ENCODE measurements at regions not wholly inside any gene's neighbourhood (a gene's known extent, or its start where the extent isn't known, plus 50 kb on each side); places are given as distances from the start of the nearest gene placed in this dataset.

DNA sequence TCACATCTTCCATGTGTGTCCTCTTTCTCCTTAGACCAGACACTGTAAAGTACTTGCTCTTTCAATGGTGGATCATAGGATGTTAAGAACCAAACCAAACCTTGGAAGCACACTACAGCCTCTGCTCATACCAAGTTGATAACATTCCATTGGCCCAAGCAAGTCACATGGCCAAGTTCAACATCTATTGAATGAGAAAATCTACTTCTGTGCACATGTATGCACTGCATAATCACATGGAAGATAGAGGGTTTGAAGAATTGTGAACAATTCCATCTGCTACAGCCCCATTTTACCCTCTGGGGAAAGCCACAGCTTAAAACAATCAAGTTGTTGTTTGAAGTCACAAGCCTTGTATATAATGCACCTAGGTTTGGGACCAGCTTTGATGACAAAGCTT is 68.2 kb downstream of the MFAP3 start:
- Histone ChIP-seq H3K9me3 (ENCODE audit: insufficient read depth, low read depth, low read length) (no peaks in the 10 kb centered on the region), H3K9ac (ENCODE audit: low read depth, low read length) (no peak overlapping the region), H3K27ac (ENCODE audit: low read length) (no peak overlapping the region), H3K36me3 (ENCODE audit: insufficient read depth, low read depth, low read length) (no peaks in the 10 kb centered on the region), H3K4me3 (ENCODE audit: low read length) (no peak overlapping the region), H3K27me3 (ENCODE audit: insufficient read depth, low read length) (no peaks in the 10 kb centered on the region), H3K4me1 (ENCODE audit: insufficient read depth, low read length) (peaks cover 32% of the 10 kb centered on the region; the same call in 1 of the 2 replicates)

DNA sequence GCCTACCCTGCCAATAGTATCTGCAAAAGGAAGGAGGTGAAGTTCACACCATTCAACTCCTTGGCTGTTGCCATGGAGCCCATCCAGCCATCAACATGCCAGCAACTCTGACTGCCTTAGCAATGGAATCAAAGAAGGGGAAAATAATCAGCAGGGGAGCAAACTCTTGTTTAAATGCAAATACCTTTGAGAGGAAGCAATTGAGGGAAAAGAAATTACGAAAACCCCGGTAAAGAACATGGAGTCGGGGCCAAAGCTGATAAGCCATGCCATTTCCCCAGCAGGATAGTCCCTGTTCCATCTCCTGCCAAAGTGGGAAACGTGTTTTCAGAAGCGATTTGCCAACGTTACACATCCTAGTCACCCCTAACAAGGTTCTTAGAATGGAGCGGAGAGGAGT is 69.0 kb downstream of the MFAP3 start:
- H3K4me1 ChIP-seq (ENCODE audit: insufficient read depth, low read length) = peaks cover 32% of the 10 kb centered on the region; the same call in 1 of the 2 replicates
- H3K27me3 ChIP-seq (ENCODE audit: insufficient read depth, low read length) = no peaks in the 10 kb centered on the region
- peak overlapping the region; percentile 28; the same call in 1 of the 2 replicates for H3K4me3 ChIP-seq (ENCODE audit: low read length)
- no peaks in the 10 kb centered on the region for H3K36me3 ChIP-seq (ENCODE audit: insufficient read depth, low read depth, low read length)
- no peaks in the 10 kb centered on the region for H3K9me3 ChIP-seq (ENCODE audit: insufficient read depth, low read depth, low read length)
- H3K9ac ChIP-seq (ENCODE audit: low read depth, low read length) = peak overlapping the region; percentile 37; the same call in 1 of the 2 replicates
- no peak overlapping the region for H3K27ac ChIP-seq (ENCODE audit: low read length)

DNA sequence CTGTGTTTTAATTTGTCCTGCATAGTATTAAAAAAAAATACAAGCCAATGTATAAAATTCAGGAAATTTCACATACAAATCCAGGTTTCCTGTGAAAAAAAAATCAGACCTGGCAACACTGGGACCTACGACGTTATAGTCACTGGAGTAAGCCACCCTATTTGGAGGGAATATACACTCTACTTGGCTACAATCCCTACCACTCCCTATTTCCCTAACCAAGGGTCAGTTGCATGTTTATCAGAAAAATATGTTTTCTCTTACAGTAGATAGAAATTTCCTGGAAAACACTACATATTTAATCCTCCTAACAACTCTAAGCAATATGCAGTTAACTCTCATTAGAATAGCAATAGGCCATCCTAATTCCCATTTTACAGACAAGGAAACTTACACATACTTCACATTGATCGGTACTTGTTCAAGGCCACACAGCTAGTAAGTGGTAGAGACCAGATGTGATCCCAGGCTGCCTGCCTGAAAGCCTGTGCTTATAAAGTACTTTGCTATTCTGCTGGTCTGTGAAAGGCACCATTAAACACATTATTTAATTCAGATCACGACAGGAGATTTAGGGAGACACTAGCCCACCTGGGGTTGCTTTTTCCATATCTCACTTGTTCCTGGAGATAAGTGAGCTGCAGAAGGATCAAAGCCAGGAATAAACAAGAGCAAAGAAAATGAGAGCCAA is 70.8 kb downstream of the MFAP3 start:
- Histone ChIP-seq H3K4me3 (ENCODE audit: low read length) (no peak overlapping the region), H3K27ac (ENCODE audit: low read length) (no peak overlapping the region), H3K27me3 (ENCODE audit: insufficient read depth, low read length) (no peaks in the 10 kb centered on the region), H3K36me3 (ENCODE audit: insufficient read depth, low read depth, low read length) (no peaks in the 10 kb centered on the region), H3K9ac (ENCODE audit: low read depth, low read length) (no peak overlapping the region), H3K4me1 (ENCODE audit: insufficient read depth, low read length) (peaks cover 32% of the 10 kb centered on the region; the same call in 1 of the 2 replicates), H3K9me3 (ENCODE audit: insufficient read depth, low read depth, low read length) (no peaks in the 10 kb centered on the region)

DNA sequence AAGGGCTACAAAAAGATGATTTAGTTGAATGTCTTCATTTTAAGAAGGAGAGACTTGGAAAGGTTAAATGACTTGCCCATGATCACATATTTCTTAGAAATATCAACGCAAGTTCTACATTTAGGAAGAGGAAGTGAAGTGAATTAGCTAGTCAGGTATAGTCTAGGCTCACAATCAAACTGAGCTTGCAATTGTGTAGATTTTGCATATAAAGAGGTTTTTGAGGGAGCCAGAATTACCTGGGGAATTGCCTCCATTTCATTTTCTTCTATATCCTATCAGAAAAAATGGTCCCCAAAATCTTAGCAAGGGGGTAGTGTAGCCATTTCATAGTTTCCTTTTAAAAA is 71.3 kb downstream of the MFAP3 start:
- Histone ChIP-seq H3K27ac (ENCODE audit: low read length) (no peak overlapping the region), H3K4me3 (ENCODE audit: low read length) (no peak overlapping the region), H3K4me1 (ENCODE audit: insufficient read depth, low read length) (peaks cover 32% of the 10 kb centered on the region; the same call in 1 of the 2 replicates), H3K36me3 (ENCODE audit: insufficient read depth, low read depth, low read length) (no peaks in the 10 kb centered on the region), H3K9me3 (ENCODE audit: insufficient read depth, low read depth, low read length) (no peaks in the 10 kb centered on the region), H3K27me3 (ENCODE audit: insufficient read depth, low read length) (no peaks in the 10 kb centered on the region), H3K9ac (ENCODE audit: low read depth, low read length) (no peak overlapping the region)

DNA sequence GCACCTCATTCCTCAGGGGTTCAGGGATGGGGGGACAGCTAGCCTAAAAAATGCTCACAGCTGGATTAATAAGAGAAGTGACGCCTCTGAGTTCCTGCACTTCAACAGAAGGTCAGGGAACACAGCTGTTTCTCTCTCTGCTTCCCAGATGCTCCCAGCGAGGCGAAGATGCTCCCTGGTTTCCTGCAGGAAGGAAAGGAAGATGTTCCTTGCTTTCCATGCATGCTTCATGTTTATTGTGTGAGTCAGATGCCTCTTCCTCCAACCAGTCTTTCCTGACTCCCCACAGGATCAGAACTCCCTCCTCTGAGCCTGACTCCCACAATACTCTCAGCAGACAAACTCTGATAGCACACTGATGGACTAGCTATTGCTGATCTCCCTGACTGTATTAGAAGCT is 71.9 kb downstream of the MFAP3 start:
- H3K4me1 ChIP-seq (ENCODE audit: insufficient read depth, low read length) = peaks cover 32% of the 10 kb centered on the region; the same call in 1 of the 2 replicates
- no peaks in the 10 kb centered on the region for H3K9me3 ChIP-seq (ENCODE audit: insufficient read depth, low read depth, low read length)
- H3K27ac ChIP-seq (ENCODE audit: low read length) = no peak overlapping the region
- H3K9ac ChIP-seq (ENCODE audit: low read depth, low read length) = no peak overlapping the region
- H3K36me3 ChIP-seq (ENCODE audit: insufficient read depth, low read depth, low read length) = no peaks in the 10 kb centered on the region
- no peak overlapping the region for H3K4me3 ChIP-seq (ENCODE audit: low read length)
- no peaks in the 10 kb centered on the region for H3K27me3 ChIP-seq (ENCODE audit: insufficient read depth, low read length)

DNA sequence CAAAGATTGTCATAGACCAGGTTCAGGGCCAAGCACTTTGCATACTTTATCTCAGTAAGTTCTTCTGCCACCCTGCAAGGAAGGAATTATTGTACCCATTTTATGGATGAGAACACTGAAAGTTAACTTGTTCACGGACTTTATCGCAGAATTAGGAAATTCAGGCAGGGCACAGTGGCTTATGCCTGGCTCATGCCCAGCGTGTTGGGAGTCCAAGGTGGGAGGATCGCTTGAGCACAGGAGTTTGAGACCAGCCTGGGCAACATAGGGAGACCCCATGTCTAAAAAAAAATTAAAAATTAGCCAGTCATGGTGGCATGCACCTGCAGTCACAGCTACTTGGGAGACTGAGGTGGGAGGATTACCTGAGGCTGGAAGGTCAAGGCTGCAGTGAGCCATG is 72.4 kb downstream of the MFAP3 start:
- Histone ChIP-seq H3K9me3 (ENCODE audit: insufficient read depth, low read depth, low read length) (no peaks in the 10 kb centered on the region), H3K27me3 (ENCODE audit: insufficient read depth, low read length) (no peaks in the 10 kb centered on the region), H3K9ac (ENCODE audit: low read depth, low read length) (no peak overlapping the region), H3K4me1 (ENCODE audit: insufficient read depth, low read length) (peaks cover 32% of the 10 kb centered on the region; the same call in 1 of the 2 replicates), H3K4me3 (ENCODE audit: low read length) (no peak overlapping the region), H3K36me3 (ENCODE audit: insufficient read depth, low read depth, low read length) (no peaks in the 10 kb centered on the region), H3K27ac (ENCODE audit: low read length) (no peak overlapping the region)

DNA sequence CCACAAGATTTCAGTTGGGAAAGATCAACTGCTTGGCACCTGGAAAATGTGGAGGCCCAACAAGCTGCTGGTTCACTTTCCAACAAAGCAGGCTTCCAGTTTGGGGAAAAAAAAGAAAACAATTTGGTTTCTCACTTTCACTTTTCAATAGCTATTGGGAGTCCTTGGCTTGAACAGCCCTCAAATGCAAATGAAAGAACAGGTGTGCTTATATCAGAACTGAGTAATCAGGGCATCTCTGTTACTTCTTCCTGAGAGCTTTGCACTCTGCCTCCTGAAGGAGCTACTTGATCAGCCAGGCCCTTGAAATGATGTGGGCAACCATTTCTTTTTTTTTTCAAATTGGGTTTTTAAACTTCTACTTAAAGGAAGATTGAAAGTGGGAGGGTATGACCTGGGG is 73.5 kb downstream of the MFAP3 start:
- H3K4me1 ChIP-seq (ENCODE audit: insufficient read depth, low read length) = peaks cover 30% of the 10 kb centered on the region; the same call in 1 of the 2 replicates
- H3K36me3 ChIP-seq (ENCODE audit: insufficient read depth, low read depth, low read length) = no peaks in the 10 kb centered on the region
- no peak overlapping the region for H3K27ac ChIP-seq (ENCODE audit: low read length)
- H3K9me3 ChIP-seq (ENCODE audit: insufficient read depth, low read depth, low read length) = no peaks in the 10 kb centered on the region
- H3K27me3 ChIP-seq (ENCODE audit: insufficient read depth, low read length) = no peaks in the 10 kb centered on the region
- no peak overlapping the region for H3K9ac ChIP-seq (ENCODE audit: low read depth, low read length)
- H3K4me3 ChIP-seq (ENCODE audit: low read length) = no peak overlapping the region

DNA sequence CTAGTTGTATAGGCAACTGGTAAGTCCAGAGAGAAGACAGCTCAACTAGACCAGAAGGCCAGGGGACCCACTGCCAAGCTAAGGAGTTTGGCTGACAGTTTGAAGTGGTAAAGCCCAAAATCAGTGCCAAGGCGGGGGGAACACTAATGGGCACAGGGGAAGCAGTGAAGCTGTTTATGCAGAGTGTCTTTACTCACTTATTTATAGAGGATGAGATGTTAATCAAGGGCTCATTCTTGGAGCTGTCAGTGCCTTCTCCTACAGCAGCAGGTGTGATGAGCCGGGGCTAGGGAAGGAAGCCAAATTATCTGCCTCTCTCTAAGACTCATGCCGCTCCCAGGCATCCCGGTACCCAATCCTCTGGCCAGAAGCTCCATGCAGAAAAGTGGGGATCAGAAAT is 75.2 kb upstream of the GALNT10 start:
- Histone ChIP-seq H3K9ac (ENCODE audit: low read depth, low read length) (no peak overlapping the region), H3K27ac (ENCODE audit: low read length) (no peak overlapping the region)

DNA sequence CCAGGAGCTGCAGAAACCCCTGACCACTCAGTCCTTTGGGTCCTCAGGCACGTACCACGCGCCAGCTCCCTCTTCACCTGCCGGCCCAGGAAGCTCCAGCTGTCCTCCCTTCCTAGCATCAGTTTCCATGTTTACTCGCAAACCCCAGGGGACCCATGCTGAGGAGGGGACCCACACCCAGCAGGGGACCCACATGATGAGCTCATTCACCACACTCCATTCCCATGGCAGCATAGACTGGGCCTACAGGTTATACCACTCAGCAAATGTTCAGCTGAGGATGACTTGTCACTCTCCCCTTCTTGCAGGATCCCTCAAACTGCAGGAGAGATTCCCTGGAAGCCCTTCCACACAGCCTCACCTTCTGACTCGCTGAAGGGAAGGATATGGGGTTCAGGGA is 73.5 kb upstream of the GALNT10 start:
- Histone ChIP-seq H3K36me3 (ENCODE audit: insufficient read depth, low read depth, low read length) (no peaks in the 10 kb centered on the region), H3K4me1 (ENCODE audit: insufficient read depth, low read length) (no peaks in the 10 kb centered on the region), H3K27me3 (ENCODE audit: insufficient read depth, low read length) (no peaks in the 10 kb centered on the region), H3K9me3 (ENCODE audit: insufficient read depth, low read depth, low read length) (no peaks in the 10 kb centered on the region), H3K27ac (ENCODE audit: low read length) (no peak overlapping the region), H3K4me3 (ENCODE audit: low read length) (no peak overlapping the region), H3K9ac (ENCODE audit: low read depth, low read length) (no peak overlapping the region)

More for the DNA sequence above, 75.2 kb upstream of the GALNT10 start:
- Histone ChIP-seq H3K4me1 (ENCODE audit: insufficient read depth, low read length) (peaks cover 9% of the 10 kb centered on the region; the same call in 1 of the 2 replicates), H3K27me3 (ENCODE audit: insufficient read depth, low read length) (no peaks in the 10 kb centered on the region), H3K36me3 (ENCODE audit: insufficient read depth, low read depth, low read length) (no peaks in the 10 kb centered on the region), H3K9me3 (ENCODE audit: insufficient read depth, low read depth, low read length) (no peaks in the 10 kb centered on the region), H3K4me3 (ENCODE audit: low read length) (no peak overlapping the region)

DNA sequence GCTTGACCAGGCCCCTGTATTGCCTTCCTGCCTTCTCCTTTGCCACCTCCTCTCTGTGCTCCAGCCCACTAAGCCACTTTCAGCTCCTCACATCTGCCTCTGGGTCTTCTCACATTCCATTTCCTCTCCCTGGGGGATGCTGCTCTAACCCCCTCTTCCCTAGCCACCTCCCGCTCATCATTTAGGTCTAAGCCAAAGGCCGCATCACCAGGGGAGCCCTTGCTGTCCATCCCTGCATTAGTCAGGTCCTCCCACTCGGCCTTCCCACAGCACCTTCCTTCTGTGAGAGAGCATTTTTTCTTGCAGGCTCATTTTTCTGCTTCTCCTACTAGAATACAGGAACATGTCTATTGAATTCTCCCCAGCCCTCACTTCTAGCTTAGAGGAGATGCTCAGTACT is 72.6 kb upstream of the GALNT10 start:
- no peaks in the 10 kb centered on the region for H3K36me3 ChIP-seq (ENCODE audit: insufficient read depth, low read depth, low read length)
- no peak overlapping the region for H3K27ac ChIP-seq (ENCODE audit: low read length)
- H3K4me1 ChIP-seq (ENCODE audit: insufficient read depth, low read length) = no peaks in the 10 kb centered on the region
- H3K9me3 ChIP-seq (ENCODE audit: insufficient read depth, low read depth, low read length) = no peaks in the 10 kb centered on the region
- no peak overlapping the region for H3K4me3 ChIP-seq (ENCODE audit: low read length)
- H3K9ac ChIP-seq (ENCODE audit: low read depth, low read length) = no peak overlapping the region
- no peaks in the 10 kb centered on the region for H3K27me3 ChIP-seq (ENCODE audit: insufficient read depth, low read length)

DNA sequence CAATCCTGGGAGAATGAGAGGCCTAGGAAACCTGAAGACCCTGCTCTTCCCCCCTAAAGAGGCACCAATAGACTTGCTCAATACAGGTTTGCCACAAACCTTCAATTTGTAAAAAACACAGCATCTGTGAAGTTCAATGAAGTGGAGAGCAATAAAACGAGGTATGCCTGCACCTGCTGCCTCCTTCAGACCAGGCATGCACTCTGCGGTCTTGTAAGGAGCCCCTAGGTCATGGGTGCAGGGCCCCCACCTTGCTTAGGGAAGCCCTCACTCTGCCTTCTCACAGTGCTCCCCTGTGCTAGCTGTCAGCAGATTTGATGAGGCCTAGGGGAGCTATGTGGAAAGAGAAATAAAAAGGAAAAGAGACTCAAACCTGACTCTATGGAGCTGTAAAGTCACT is 72.1 kb upstream of the GALNT10 start:
- Histone ChIP-seq H3K9ac (ENCODE audit: low read depth, low read length) (no peak overlapping the region), H3K9me3 (ENCODE audit: insufficient read depth, low read depth, low read length) (no peaks in the 10 kb centered on the region), H3K36me3 (ENCODE audit: insufficient read depth, low read depth, low read length) (no peaks in the 10 kb centered on the region), H3K27ac (ENCODE audit: low read length) (no peak overlapping the region), H3K27me3 (ENCODE audit: insufficient read depth, low read length) (no peaks in the 10 kb centered on the region), H3K4me1 (ENCODE audit: insufficient read depth, low read length) (no peaks in the 10 kb centered on the region), H3K4me3 (ENCODE audit: low read length) (no peak overlapping the region)

DNA sequence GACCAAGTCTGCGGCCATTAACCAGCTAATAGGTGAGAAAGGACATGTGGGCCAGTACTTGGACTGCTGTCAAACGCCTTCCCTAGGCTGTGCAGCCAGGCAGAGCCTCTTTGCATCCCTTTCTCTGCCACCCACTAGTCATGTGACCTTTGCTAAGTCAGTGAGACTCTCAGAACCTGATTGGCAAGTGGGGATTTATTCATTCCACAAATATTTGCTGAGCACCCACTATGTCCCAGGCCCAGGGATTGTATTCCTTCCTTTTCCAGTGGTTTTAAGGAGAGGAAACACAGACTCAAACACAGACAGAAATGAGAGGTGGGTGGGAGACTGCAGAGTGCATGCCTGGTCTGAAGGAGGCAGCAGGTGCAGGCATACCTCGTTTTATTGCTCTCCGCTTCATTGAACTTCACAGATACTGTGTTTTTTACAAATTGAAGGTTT is 71.6 kb upstream of the GALNT10 start:
- Histone ChIP-seq H3K36me3 (ENCODE audit: insufficient read depth, low read depth, low read length) (no peaks in the 10 kb centered on the region), H3K27ac (ENCODE audit: low read length) (no peak overlapping the region), H3K4me1 (ENCODE audit: insufficient read depth, low read length) (no peaks in the 10 kb centered on the region), H3K9me3 (ENCODE audit: insufficient read depth, low read depth, low read length) (no peaks in the 10 kb centered on the region), H3K9ac (ENCODE audit: low read depth, low read length) (no peak overlapping the region), H3K27me3 (ENCODE audit: insufficient read depth, low read length) (no peaks in the 10 kb centered on the region), H3K4me3 (ENCODE audit: low read length) (no peak overlapping the region)
